ENCODE measurements at regions not wholly inside any gene's neighbourhood (a gene's known extent, or its start where the extent isn't known, plus 50 kb on each side); places are given as distances from the start of the nearest gene placed in this dataset.

GRCh38 chr7:86925221-86925620 is 134.2 kb downstream of the ELAPOR2 start:
- no TSS peak for BruUV-seq (replicated peaks)
- no peak overlapping the region for H3K27ac Mint-ChIP-seq (ENCODE audit: unreplicated experiment)
- no peaks in the 10 kb centered on the region for H3K4me1 Mint-ChIP-seq (ENCODE audit: low read depth, unreplicated experiment)
- CTCF ChIA-PET: no interaction called here
- H3K4me3 Mint-ChIP-seq (ENCODE audit: low read depth, unreplicated experiment): no peak overlapping the region
- no peaks in the 10 kb centered on the region for H3K36me3 Mint-ChIP-seq (ENCODE audit: insufficient read depth, unreplicated experiment)
- H3K27me3 Mint-ChIP-seq (ENCODE audit: unreplicated experiment): no peaks in the 10 kb centered on the region
- DNase-seq: no peak
- no peaks in the 10 kb centered on the region for H3K9me3 Mint-ChIP-seq (ENCODE audit: low read depth, unreplicated experiment)
- intact Hi-C loops (cut with micrococcal nuclease; ENCODE audit: unreplicated experiment): loop anchor here (5.0 kb wide), 1 partner anchor 312 kb away; no protein-coding TSS in a partner anchor
- no peak for TF ChIP-seq CTCF (IDR thresholded peaks at IDR 0.05; ENCODE audit: unreplicated experiment)

GRCh38 chr7:86923527-86923926 is 135.9 kb downstream of the ELAPOR2 start:
- CTCF ChIA-PET: no interaction called here
- BruUV-seq (replicated peaks): no TSS peak
- intact Hi-C loops (cut with micrococcal nuclease; ENCODE audit: unreplicated experiment): no loop called here

GRCh38 chr7:86920154-86920553 is 139.3 kb downstream of the ELAPOR2 start:
- no TSS peak for BruUV-seq (replicated peaks)
- Mint-ChIP-seq H3K36me3 (ENCODE audit: insufficient read depth, unreplicated experiment) (no peaks in the 10 kb centered on the region), H3K4me3 (ENCODE audit: low read depth, unreplicated experiment) (no peak overlapping the region), H3K27ac (ENCODE audit: unreplicated experiment) (no peak overlapping the region), H3K9me3 (ENCODE audit: low read depth, unreplicated experiment) (no peaks in the 10 kb centered on the region), H3K4me1 (ENCODE audit: low read depth, unreplicated experiment) (no peaks in the 10 kb centered on the region), H3K27me3 (ENCODE audit: unreplicated experiment) (no peaks in the 10 kb centered on the region)
- CTCF ChIA-PET: no interaction called here
- no peak for DNase-seq
- no peak for TF ChIP-seq CTCF (IDR thresholded peaks at IDR 0.05; ENCODE audit: unreplicated experiment)
- intact Hi-C loops (cut with micrococcal nuclease; ENCODE audit: unreplicated experiment): no loop called here

More at GRCh38 chr7:86923527-86923926, 135.9 kb downstream of the ELAPOR2 start:
- no peaks in the 10 kb centered on the region for H3K9me3 Mint-ChIP-seq (ENCODE audit: low read depth, unreplicated experiment)
- TF ChIP-seq CTCF (IDR thresholded peaks at IDR 0.05; ENCODE audit: unreplicated experiment): no peak
- H3K27me3 Mint-ChIP-seq (ENCODE audit: unreplicated experiment): no peaks in the 10 kb centered on the region
- H3K27ac Mint-ChIP-seq (ENCODE audit: unreplicated experiment): no peak overlapping the region
- no peaks in the 10 kb centered on the region for H3K4me1 Mint-ChIP-seq (ENCODE audit: low read depth, unreplicated experiment)
- no peaks in the 10 kb centered on the region for H3K36me3 Mint-ChIP-seq (ENCODE audit: insufficient read depth, unreplicated experiment)
- no peak overlapping the region for H3K4me3 Mint-ChIP-seq (ENCODE audit: low read depth, unreplicated experiment)
- no peak for DNase-seq

- H3K27ac Mint-ChIP-seq (ENCODE audit: unreplicated experiment): no peak overlapping the region
- intact Hi-C loops (cut with micrococcal nuclease; ENCODE audit: unreplicated experiment): no loop called here
- no TSS peak for BruUV-seq (replicated peaks)
- no peak for TF ChIP-seq CTCF (IDR thresholded peaks at IDR 0.05; ENCODE audit: unreplicated experiment)
- CTCF ChIA-PET: no interaction called here
- DNase-seq: no peak
- no peaks in the 10 kb centered on the region for H3K36me3 Mint-ChIP-seq (ENCODE audit: insufficient read depth, unreplicated experiment)
- H3K4me1 Mint-ChIP-seq (ENCODE audit: low read depth, unreplicated experiment): no peaks in the 10 kb centered on the region
- H3K4me3 Mint-ChIP-seq (ENCODE audit: low read depth, unreplicated experiment): no peak overlapping the region
- H3K9me3 Mint-ChIP-seq (ENCODE audit: low read depth, unreplicated experiment): no peaks in the 10 kb centered on the region
- H3K27me3 Mint-ChIP-seq (ENCODE audit: unreplicated experiment): peaks cover 8% of the 10 kb centered on the region
Measured at GRCh38 chr7:86918245-86918644, 141.2 kb downstream of the ELAPOR2 start.

All from Calu3 (cell line).